H1 (cell line): ENCODE measurements at regions not wholly inside any gene's neighbourhood (a gene's known extent, or its start where the extent isn't known, plus 50 kb on each side); places are given as distances from the start of the nearest gene placed in this dataset.

Experiments used
- CTCF ChIA-PET: fragments of 300-600 bp; sonication (Branson Sonifier 250); formaldehyde crosslinking; loops from one replicate; lab custom pipeline; 2021; ENCODE audit not compliant: partially characterized antibody; lab: Charles Lee
- POLR2A ChIA-PET: fragments of 300-600 bp; sonication (Branson Sonifier 250); formaldehyde crosslinking; loops from one replicate; lab custom pipeline; 2021; ENCODE audit warnings: inconsistent platforms; ENCODE audit not compliant: partially characterized antibody; lab: Charles Lee
- DNase-seq, 2 experiments: peaks; one replicate each; pipeline versions ENCODE4 v3.0.0 to v3.0.0-alpha.2; 2010 to 2022; ENCODE audit warnings: low spot score in 2 of 2, low read depth in 1 of 2, mixed read lengths in 1 of 2
- FAIRE-seq: peaks from 2 replicates; lab custom pipeline; 2011; peaks lifted over from hg19 to GRCh38; lab: Jason Lieb, UNC
- H2AFZ ChIP-seq: 2 replicates; pipeline ENCODE4 v1.8.1; 2012; ENCODE audit warnings: low read length, inconsistent platforms
- H2AK5ac ChIP-seq: 2 replicates; pipeline ENCODE4 v1.6.1; 2013; ENCODE audit warnings: low read depth, low read length
- H2BK120ac ChIP-seq: replicated peaks from 2 replicates; pipeline ENCODE3; 2013; ENCODE audit warnings: low read depth, low read length, inconsistent platforms
- H2BK12ac ChIP-seq: 2 replicates; pipeline ENCODE4 v1.6.1; 2013; ENCODE audit warnings: low read depth, low read length
- H2BK15ac ChIP-seq: 2 replicates; pipeline ENCODE4 v1.6.1; 2013; ENCODE audit warnings: low read length
- H2BK20ac ChIP-seq: 2 replicates; pipeline ENCODE4 v1.6.1; 2013; ENCODE audit warnings: low read length
- H2BK5ac ChIP-seq: 2 replicates; pipeline ENCODE4 v1.6.1; 2013; ENCODE audit warnings: low read depth, low read length
- H3K14ac ChIP-seq: 2 replicates; pipeline ENCODE4 v1.6.1; 2013; ENCODE audit warnings: inconsistent platforms; ENCODE audit not compliant: insufficient read length
- H3K18ac ChIP-seq: 2 replicates; pipeline ENCODE4 v1.6.1; 2013; ENCODE audit warnings: low read length; ENCODE audit errors: extremely low read depth
- H3K23ac ChIP-seq: 2 replicates; pipeline ENCODE4 v1.6.1; 2013; ENCODE audit warnings: inconsistent platforms; ENCODE audit not compliant: insufficient read length
- H3K23me2 ChIP-seq: 2 replicates; pipeline ENCODE4 v1.6.1; 2013; ENCODE audit warnings: low read depth, low read length
- H3K27ac ChIP-seq: 2 replicates; pipeline ENCODE4 v1.6.1; 2011; ENCODE audit warnings: low read depth, low read length, inconsistent platforms
- H3K27me3 ChIP-seq, 4 experiments: replicated peaks in 1 of 4; 1 replicate in 1 of 4; 2 replicates in 3 of 4; pipeline versions ENCODE4 v1.6.1 to v1.8.1; 2011 to 2013; ENCODE audit warnings: low read length in 3 of 4, mild to moderate bottlenecking in 3 of 4, inconsistent platforms in 2 of 4, mixed read lengths in 2 of 4, moderate library complexity in 1 of 4; ENCODE audit not compliant: control insufficient read depth in 3 of 4, insufficient read depth in 3 of 4; ENCODE audit errors: extremely low read depth in 1 of 4
- H3K36me3 ChIP-seq, 4 experiments: 2 replicates each; pipeline versions ENCODE4 v1.6.1 to v1.8.1; 2011 to 2013; ENCODE audit warnings: mild to moderate bottlenecking in 4 of 4, low read length in 3 of 4, moderate library complexity in 2 of 4, control low read depth in 1 of 4, inconsistent platforms in 1 of 4; ENCODE audit not compliant: insufficient read depth in 4 of 4, control insufficient read depth in 2 of 4
- H3K4ac ChIP-seq: replicated peaks from 2 replicates; pipeline ENCODE3; 2013; ENCODE audit warnings: low read length, low read depth, mixed read lengths, inconsistent platforms; ENCODE audit not compliant: insufficient read length
- H3K4me1 ChIP-seq, 4 experiments: replicated peaks in 1 of 4; 1 replicate in 1 of 4; 2 replicates in 3 of 4; pipeline versions ENCODE4 v1.6.1 to v1.8.1; 2011 to 2013; ENCODE audit warnings: low read length in 3 of 4, inconsistent platforms in 2 of 4, mixed read lengths in 1 of 4; ENCODE audit not compliant: insufficient read depth in 4 of 4, control insufficient read depth in 3 of 4
- H3K4me2 ChIP-seq, 2 experiments: 2 replicates each; pipeline versions ENCODE4 v1.6.1 to v1.8.1; 2011 to 2013; ENCODE audit warnings: low read depth in 2 of 2, low read length in 2 of 2, control low read depth in 1 of 2, inconsistent platforms in 1 of 2, mild to moderate bottlenecking in 1 of 2; ENCODE audit not compliant: insufficient read depth in 1 of 2
- H3K4me3 ChIP-seq, 4 experiments: fragments of 200-600, 300-600 bp in 1 of 4; sonication (generic), shearing (Covaris generic), sonication (Bioruptor Twin) in 1 of 4; 2 replicates each; pipeline versions ENCODE4 v1.5.1 to v1.8.1; 2011 to 2016; ENCODE audit warnings: low read length in 4 of 4, low read depth in 3 of 4, control low read depth in 2 of 4, inconsistent platforms in 2 of 4, mild to moderate bottlenecking in 2 of 4, mixed read lengths in 1 of 4, moderate library complexity in 1 of 4; ENCODE audit not compliant: insufficient read depth in 2 of 4; ENCODE audit errors: extremely low read depth in 1 of 4
- H3K56ac ChIP-seq: replicated peaks from 2 replicates; pipeline ENCODE3; 2013; ENCODE audit warnings: low read depth, mild to moderate bottlenecking, mixed read lengths, low read length, inconsistent platforms; ENCODE audit not compliant: insufficient read length
- H3K79me1 ChIP-seq: 2 replicates; pipeline ENCODE4 v1.6.1; 2013; ENCODE audit warnings: low read depth, low read length, control low read depth
- H3K79me2 ChIP-seq, 2 experiments: 2 replicates each; pipeline versions ENCODE4 v1.6.1 to v1.8.1; 2012 to 2013; ENCODE audit warnings: low read length in 2 of 2, mild to moderate bottlenecking in 2 of 2, inconsistent platforms in 1 of 2; ENCODE audit not compliant: insufficient read depth in 2 of 2, control insufficient read depth in 1 of 2
- H3K9ac ChIP-seq, 4 experiments: replicated peaks in 1 of 4; 1 replicate in 1 of 4; 2 replicates in 3 of 4; pipeline versions ENCODE4 v1.6.1 to v1.8.1; 2011 to 2013; ENCODE audit warnings: low read depth in 3 of 4, low read length in 3 of 4, control low read depth in 2 of 4, mild to moderate bottlenecking in 2 of 4, moderate library complexity in 2 of 4, inconsistent platforms in 1 of 4; ENCODE audit errors: extremely low read depth in 1 of 4
- H3K9me3 ChIP-seq, 2 experiments: 2 replicates each; pipeline versions ENCODE4 v1.6.1 to v1.8.1; 2012 to 2013; ENCODE audit warnings: mild to moderate bottlenecking in 2 of 2, moderate library complexity in 2 of 2, control low read depth in 1 of 2, inconsistent platforms in 1 of 2, low read depth in 1 of 2, low read length in 1 of 2, mixed read lengths in 1 of 2; ENCODE audit not compliant: insufficient read depth in 2 of 2
- H4K20me1 ChIP-seq, 2 experiments: replicated peaks in 1 of 2; 2 replicates each; pipeline versions ENCODE3 to v1.8.1; 2011 to 2013; ENCODE audit warnings: inconsistent platforms in 2 of 2, low read length in 2 of 2, mild to moderate bottlenecking in 1 of 2; ENCODE audit not compliant: insufficient read depth in 2 of 2, control insufficient read depth in 1 of 2
- H4K5ac ChIP-seq: 2 replicates; pipeline ENCODE4 v1.6.1; 2013; ENCODE audit warnings: low read length, low read depth, mixed read lengths, inconsistent platforms; ENCODE audit not compliant: insufficient read length
- H4K8ac ChIP-seq: 2 replicates; pipeline ENCODE4 v1.8.0; 2013; ENCODE audit warnings: mild to moderate bottlenecking, moderate library complexity, low read length, inconsistent platforms; ENCODE audit not compliant: insufficient read depth; ENCODE audit errors: extremely low read depth
- H4K91ac ChIP-seq: replicated peaks from 2 replicates; pipeline ENCODE3; 2013; ENCODE audit warnings: low read length, mixed read lengths, inconsistent platforms; ENCODE audit not compliant: insufficient read length
- CBX8 ChIP-seq: fragments of 300-800, 300-1000 bp; sonication (generic); IDR thresholded peaks from 2 replicates; pipeline ENCODE4 v1.7.1; 2016; ENCODE audit warnings: low read depth, low read length, borderline replicate concordance
- CHD2 ChIP-seq: IDR thresholded peaks from 2 replicates; pipeline ENCODE4 v1.6.1; 2012; ENCODE audit warnings: low read length, improper control_type of control experiment
- CREB1 ChIP-seq: IDR thresholded peaks from 2 replicates; pipeline ENCODE4 v1.6.1; 2012; ENCODE audit warnings: inconsistent platforms
- CTBP2 ChIP-seq: IDR thresholded peaks from 2 replicates; pipeline ENCODE4 v1.7.0; 2011; ENCODE audit warnings: borderline replicate concordance, mild to moderate bottlenecking, moderate library complexity, mixed read lengths, low read length; ENCODE audit not compliant: insufficient read depth, insufficient read length
- HDAC2 ChIP-seq, 2 experiments: fragments of 300-600 bp in 1 of 2; sonication (generic) in 1 of 2; IDR thresholded peaks; 2 replicates each; pipeline ENCODE4 v1.6.1; 2011 to 2012; ENCODE audit warnings: low read depth in 2 of 2, low read length in 2 of 2, mild to moderate bottlenecking in 2 of 2, moderate library complexity in 2 of 2, borderline replicate concordance in 1 of 2, inconsistent platforms in 1 of 2
- POU5F1 ChIP-seq: IDR thresholded peaks from 2 replicates; pipeline ENCODE4 v1.6.1; 2011; ENCODE audit warnings: low read depth, mild to moderate bottlenecking, low read length, moderate library complexity
- RXRA ChIP-seq: IDR thresholded peaks from 2 replicates; pipeline ENCODE4 v1.6.1; 2011; ENCODE audit warnings: low read depth, mild to moderate bottlenecking, low read length, moderate library complexity; ENCODE audit not compliant: insufficient read depth
- SIRT6 ChIP-seq: IDR thresholded peaks from one replicate; pipeline ENCODE4 v1.7.1; 2012; ENCODE audit warnings: low read length, inconsistent platforms
- SRF ChIP-seq: IDR thresholded peaks from 2 replicates; pipeline ENCODE4 v1.6.1; 2011; ENCODE audit warnings: mild to moderate bottlenecking, low read depth, low read length, moderate library complexity
- TEAD4 ChIP-seq: IDR thresholded peaks from 2 replicates; pipeline ENCODE4 v1.6.1; 2012; ENCODE audit warnings: low read depth, low read length, inconsistent platforms, mixed read lengths
- WGBS, 2 experiments: shearing (Covaris generic) in 1 of 2; methylation state at CpG; one replicate each; pipeline versions ENCODE4 v1.1.6 to v1.1.7; 2013 to 2015; ENCODE audit warnings: low lambda C conversion rate in 2 of 2, mixed read lengths in 2 of 2, inconsistent platforms in 1 of 2, low coverage in 1 of 2, missing lambda C conversion rate in 1 of 2; ENCODE audit not compliant: insufficient replicate concordance in 2 of 2, insufficient coverage in 1 of 2, insufficient read length in 1 of 2; ENCODE audit errors: extremely low coverage in 1 of 2, missing lambda C conversion rate in 1 of 2; 5-methylcytosine and 5-hydroxymethylcytosine counted together
- TF ChIP-seq, protein P1 (sequence below): IDR thresholded peaks from 2 replicates; pipeline ENCODE4 v1.6.1; 2012; ENCODE audit warnings: low read length, inconsistent platforms

DNA sequence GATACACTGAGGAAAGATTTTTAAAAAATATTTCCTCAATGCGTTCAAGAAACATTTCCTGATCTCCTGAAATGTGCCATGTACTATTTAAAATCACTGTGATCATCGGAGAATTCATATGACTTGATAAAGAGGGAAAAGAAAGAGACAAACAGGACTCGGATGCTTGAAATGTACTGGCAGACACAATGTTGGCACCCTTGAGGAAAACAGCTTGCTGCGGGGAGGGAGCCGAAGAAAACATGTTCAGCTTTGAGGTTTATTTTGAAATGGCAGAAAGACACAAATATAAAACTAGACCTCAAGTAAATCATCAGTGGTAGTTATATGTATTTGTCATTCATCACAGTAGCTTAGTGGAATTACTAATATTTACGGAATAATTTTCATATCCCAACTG, 100.9 kb upstream of the BRINP3 start:
- Histone ChIP-seq H3K18ac (no peak overlapping the region), H3K14ac (no peak overlapping the region), H3K4me2 (no peak overlapping the region), H3K9ac (no peak overlapping the region), H3K56ac (no peak overlapping the region), H3K79me1 (no peaks in the 10 kb centered on the region), H3K27me3 (no peaks in the 10 kb centered on the region), H3K4me1 (no peaks in the 10 kb centered on the region), H2BK12ac (no peak overlapping the region), H2BK120ac (no peak overlapping the region), H3K4me3 (no peak overlapping the region), H2BK20ac (no peak overlapping the region), H3K4ac (no peak overlapping the region), H2AFZ (no peak overlapping the region), H2AK5ac (no peak overlapping the region), H4K5ac (no peak overlapping the region), H3K79me2 (no peaks in the 10 kb centered on the region), H3K23ac (no peak overlapping the region), H3K36me3 (no peaks in the 10 kb centered on the region), H4K91ac (no peak overlapping the region), H2BK15ac (no peak overlapping the region), H4K20me1 (no peaks in the 10 kb centered on the region), H3K23me2 (no peaks in the 10 kb centered on the region), H4K8ac (no peak overlapping the region), H3K9me3 (no peaks in the 10 kb centered on the region), H3K27ac (no peak overlapping the region), H2BK5ac (no peak overlapping the region)
- CTCF ChIA-PET = no interaction called here
- FAIRE-seq (no peak), DNase-seq (no peak)
- TF ChIP-seq CTBP2 = no peak
- no peak for TF ChIP-seq SIRT6
- TF ChIP-seq CBX8 = no peak
- no peak for TF ChIP-seq CHD2
- TF ChIP-seq TEAD4 = no peak
- no peak for TF ChIP-seq SRF
- no peak for TF ChIP-seq HDAC2 (IDR thresholded peaks at IDR 0.05; ENCODE audit: borderline replicate concordance in 1 of 2, low read depth in 2 of 2, low read length in 2 of 2)
- TF ChIP-seq POU5F1 = no peak
- no peak for TF ChIP-seq RXRA
- TF ChIP-seq, protein P1, sequence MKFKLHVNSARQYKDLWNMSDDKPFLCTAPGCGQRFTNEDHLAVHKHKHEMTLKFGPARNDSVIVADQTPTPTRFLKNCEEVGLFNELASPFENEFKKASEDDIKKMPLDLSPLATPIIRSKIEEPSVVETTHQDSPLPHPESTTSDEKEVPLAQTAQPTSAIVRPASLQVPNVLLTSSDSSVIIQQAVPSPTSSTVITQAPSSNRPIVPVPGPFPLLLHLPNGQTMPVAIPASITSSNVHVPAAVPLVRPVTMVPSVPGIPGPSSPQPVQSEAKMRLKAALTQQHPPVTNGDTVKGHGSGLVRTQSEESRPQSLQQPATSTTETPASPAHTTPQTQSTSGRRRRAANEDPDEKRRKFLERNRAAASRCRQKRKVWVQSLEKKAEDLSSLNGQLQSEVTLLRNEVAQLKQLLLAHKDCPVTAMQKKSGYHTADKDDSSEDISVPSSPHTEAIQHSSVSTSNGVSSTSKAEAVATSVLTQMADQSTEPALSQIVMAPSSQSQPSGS = no peak
- TF ChIP-seq CREB1 = no peak
- POLR2A ChIA-PET = no interaction called here
- 97% methylated on average over 6 of the region's 6 CpGs; no CpG with 5 or more reads in 1 of the 2 experiments for WGBS, 2 experiments
